22Rv1 (cell line): ENCODE measurements at regions not wholly inside any gene's neighbourhood (a gene's known extent, or its start where the extent isn't known, plus 50 kb on each side); places are given as distances from the start of the nearest gene placed in this dataset.

ENCODE experiments used
- ZFX ChIP-seq: fragments of 450-650 bp; IDR thresholded peaks from 2 replicates; pipeline ENCODE4 v1.6.1; 2017; ENCODE audit warnings: antibody characterized with exemption, borderline replicate concordance
- TF ChIP-seq, protein P1 (sequence below): fragments of 450-650 bp; IDR thresholded peaks from 2 replicates; pipeline ENCODE4 v1.5.1; 2017; ENCODE audit warnings: mild to moderate bottlenecking

DNA sequence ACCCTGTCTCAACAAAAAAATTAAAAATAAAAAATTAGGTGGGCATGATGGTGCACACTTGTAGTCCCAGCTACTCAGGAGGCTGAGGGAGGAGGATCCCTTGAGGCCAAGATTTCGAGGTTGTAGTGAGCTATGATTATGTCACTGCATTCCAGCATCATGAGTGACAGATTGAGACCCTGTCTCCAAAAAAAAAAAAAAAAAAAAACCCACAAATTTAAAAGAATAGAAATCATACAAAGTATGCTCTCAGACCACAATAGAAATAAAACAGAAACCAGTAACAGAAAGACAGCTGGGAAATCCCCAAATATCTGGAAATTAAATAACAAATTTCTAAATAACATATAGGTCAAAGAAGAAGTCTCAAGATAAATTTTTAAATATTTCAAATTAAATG, 81.0 kb upstream of the HUWE1 start:
- TF ChIP-seq, protein P1, sequence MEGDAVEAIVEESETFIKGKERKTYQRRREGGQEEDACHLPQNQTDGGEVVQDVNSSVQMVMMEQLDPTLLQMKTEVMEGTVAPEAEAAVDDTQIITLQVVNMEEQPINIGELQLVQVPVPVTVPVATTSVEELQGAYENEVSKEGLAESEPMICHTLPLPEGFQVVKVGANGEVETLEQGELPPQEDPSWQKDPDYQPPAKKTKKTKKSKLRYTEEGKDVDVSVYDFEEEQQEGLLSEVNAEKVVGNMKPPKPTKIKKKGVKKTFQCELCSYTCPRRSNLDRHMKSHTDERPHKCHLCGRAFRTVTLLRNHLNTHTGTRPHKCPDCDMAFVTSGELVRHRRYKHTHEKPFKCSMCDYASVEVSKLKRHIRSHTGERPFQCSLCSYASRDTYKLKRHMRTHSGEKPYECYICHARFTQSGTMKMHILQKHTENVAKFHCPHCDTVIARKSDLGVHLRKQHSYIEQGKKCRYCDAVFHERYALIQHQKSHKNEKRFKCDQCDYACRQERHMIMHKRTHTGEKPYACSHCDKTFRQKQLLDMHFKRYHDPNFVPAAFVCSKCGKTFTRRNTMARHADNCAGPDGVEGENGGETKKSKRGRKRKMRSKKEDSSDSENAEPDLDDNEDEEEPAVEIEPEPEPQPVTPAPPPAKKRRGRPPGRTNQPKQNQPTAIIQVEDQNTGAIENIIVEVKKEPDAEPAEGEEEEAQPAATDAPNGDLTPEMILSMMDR = no peak
- TF ChIP-seq ZFX = no peak
